A549 (cell line): ENCODE measurements at regions not wholly inside any gene's neighbourhood (a gene's known extent, or its start where the extent isn't known, plus 50 kb on each side); places are given as distances from the start of the nearest gene placed in this dataset.

Experiments used
- ATAC-seq, 2 experiments: fragments of 200-7000 bp in 1 of 2; fragments of >200 bp in 1 of 2; cut with Nextera tagmentation in 1 of 2; cut with Tn5 transposase in 1 of 2; 3 replicates each; pipeline versions ENCODE4 v1.8.0 to v1.9.1; 2018 to 2020; ENCODE audit warnings: mild to moderate bottlenecking in 1 of 2, moderate library complexity in 1 of 2
- CTCF ChIA-PET: fragments of 300-600 bp; sonication (Branson Sonifier 250); formaldehyde crosslinking; extraction: SDS; loops from one replicate; lab custom pipeline; 2021; ENCODE audit warnings: antibody characterized with exemption, inconsistent platforms; lab: Yijun Ruan, JAX
- POLR2A ChIA-PET: fragments of 350-600 bp; formaldehyde crosslinking; extraction: SDS; loops from one replicate; lab custom pipeline; 2021; ENCODE audit warnings: antibody characterized with exemption, inconsistent platforms; lab: Yijun Ruan, JAX
- DNase-seq, 2 experiments: peaks; one replicate each; pipeline versions ENCODE4 v3.0.0 to v3.0.0-alpha.2; 2011 to 2016; ENCODE audit warnings: low read depth in 1 of 2, low spot score in 1 of 2
- FAIRE-seq: peaks from 2 replicates; lab custom pipeline; 2011; peaks lifted over from hg19 to GRCh38; lab: Jason Lieb, UNC
- H3K27ac ChIP-seq, 2 experiments: fragments of >200 bp; sonication (Bioruptor Twin); formaldehyde crosslinking; 3 replicates each; pipeline ENCODE4 v1.5.1; 2016 to 2017
- H3K4me1 ChIP-seq: fragments of >200 bp; sonication (Bioruptor Twin); formaldehyde crosslinking; 3 replicates; pipeline ENCODE4 v1.6.1; 2016
- H3K4me2 ChIP-seq: fragments of >200 bp; sonication (Bioruptor Twin); formaldehyde crosslinking; 3 replicates; pipeline ENCODE4 v1.6.1; 2016
- H3K4me3 ChIP-seq: fragments of >200 bp; sonication (Bioruptor Twin); formaldehyde crosslinking; 3 replicates; pipeline ENCODE4 v1.5.1; 2016
- H3K9me3 ChIP-seq: fragments of >200 bp; sonication (Bioruptor Twin); formaldehyde crosslinking; 3 replicates; pipeline ENCODE4 v1.6.1; 2016
- CHD4 ChIP-seq: fragments of 200-600 bp; sonication (generic); IDR thresholded peaks from 2 replicates; pipeline ENCODE4 v1.6.1; 2016; ENCODE audit warnings: antibody characterized with exemption, mild to moderate bottlenecking, borderline replicate concordance
- EHF ChIP-seq: fragments of 250-450 bp; sonication (Bioruptor Pico); IDR thresholded peaks from 2 replicates; pipeline ENCODE4 v1.5.0; 2020; ENCODE audit warnings: mild to moderate bottlenecking
- FOSB ChIP-seq: fragments of 250-450 bp; sonication (Bioruptor Pico); IDR thresholded peaks from 2 replicates; pipeline ENCODE4 v1.5.0; 2020; ENCODE audit warnings: mild to moderate bottlenecking, moderate library complexity
- GATA3 ChIP-seq: IDR thresholded peaks from 2 replicates; pipeline ENCODE4 v1.6.1; 2012; ENCODE audit warnings: borderline replicate concordance
- HEYL ChIP-seq: fragments of 250-450 bp; sonication (Bioruptor Pico); IDR thresholded peaks from 2 replicates; pipeline ENCODE4 v1.8.0; 2021; ENCODE audit warnings: mild to moderate bottlenecking, moderate library complexity
- HOXB5 ChIP-seq: fragments of 250-450 bp; sonication (Bioruptor Pico); IDR thresholded peaks from 2 replicates; pipeline ENCODE4 v1.5.0; 2020; ENCODE audit warnings: mild to moderate bottlenecking, moderate library complexity
- JUN ChIP-seq, 2 experiments: fragments of >200 bp; sonication (Bioruptor Twin); formaldehyde crosslinking; IDR thresholded peaks; 2 replicates in 1 of 2; 3 replicates in 1 of 2; pipeline ENCODE4 v1.6.1; 2016 to 2017
- JUNB ChIP-seq: fragments of >200 bp; sonication (Bioruptor Twin); formaldehyde crosslinking; IDR thresholded peaks from 2 replicates; pipeline ENCODE4 v1.6.1; 2016
- KDM1A ChIP-seq: fragments of 200-600 bp; sonication (generic); IDR thresholded peaks from 2 replicates; pipeline ENCODE4 v1.6.1; 2016; ENCODE audit warnings: low read depth, mild to moderate bottlenecking
- KDM5A ChIP-seq: fragments of 200-600 bp; sonication (generic); IDR thresholded peaks from 2 replicates; pipeline ENCODE4 v1.6.1; 2016; ENCODE audit warnings: antibody characterized with exemption, mild to moderate bottlenecking
- MAFK ChIP-seq: fragments of 450-650 bp; IDR thresholded peaks from 2 replicates; pipeline ENCODE4 v1.6.1; 2014; ENCODE audit not compliant: partially characterized antibody
- NPAS2 ChIP-seq: fragments of 250-450 bp; sonication (Bioruptor Pico); IDR thresholded peaks from 2 replicates; pipeline ENCODE4 v1.8.0; 2022; ENCODE audit warnings: mild to moderate bottlenecking, moderate library complexity, borderline replicate concordance
- NR3C1 ChIP-seq: fragments of >200 bp; sonication (Bioruptor Twin); formaldehyde crosslinking; IDR thresholded peaks from 3 replicates; pipeline ENCODE4 v1.6.1; 2017
- RARB ChIP-seq: fragments of 250-450 bp; sonication (Bioruptor Pico); IDR thresholded peaks from 2 replicates; pipeline ENCODE4 v1.8.0; 2021; ENCODE audit warnings: mild to moderate bottlenecking, moderate library complexity
- RFX5 ChIP-seq: fragments of 450-650 bp; IDR thresholded peaks from 2 replicates; pipeline ENCODE4 v1.7.1; 2014; ENCODE audit warnings: antibody characterized with exemption, mild to moderate bottlenecking, moderate library complexity
- RNF2 ChIP-seq: fragments of 200-600 bp; sonication (generic); IDR thresholded peaks from 2 replicates; pipeline ENCODE4 v1.6.1; 2016; ENCODE audit warnings: low read depth, mild to moderate bottlenecking, antibody characterized with exemption, moderate library complexity, borderline replicate concordance
- TFCP2L1 ChIP-seq: fragments of 250-450 bp; sonication (Bioruptor Pico); IDR thresholded peaks from 2 replicates; pipeline ENCODE4 v1.5.0; 2021; ENCODE audit warnings: mild to moderate bottlenecking
- ZNF302 ChIP-seq: fragments of 250-450 bp; sonication (Bioruptor Pico); IDR thresholded peaks from 2 replicates; pipeline ENCODE4 v1.9.0; 2021; ENCODE audit warnings: inconsistent platforms, mild to moderate bottlenecking, moderate library complexity
- ZSCAN20 ChIP-seq: fragments of 250-450 bp; sonication (Bioruptor Pico); IDR thresholded peaks from 2 replicates; pipeline ENCODE4 v1.8.0; 2022; ENCODE audit warnings: mild to moderate bottlenecking, moderate library complexity
- WGBS: methylation state at CpG from one replicate; pipeline ENCODE4 v1.1.6; 2017; ENCODE audit errors: missing lambda C conversion rate; 5-methylcytosine and 5-hydroxymethylcytosine counted together
- TF ChIP-seq, protein P1 (sequence below): IDR thresholded peaks from 2 replicates; pipeline ENCODE4 v1.6.1; 2012
- TF ChIP-seq, protein P2 (sequence below): fragments of 250-450 bp; sonication (Bioruptor Pico); IDR thresholded peaks from 2 replicates; pipeline ENCODE4 v1.5.0; 2021; ENCODE audit warnings: mild to moderate bottlenecking, moderate library complexity, borderline replicate concordance
- TF ChIP-seq, protein P3 (sequence below): fragments of >200 bp; sonication (Bioruptor Twin); formaldehyde crosslinking; IDR thresholded peaks from 3 replicates; pipeline ENCODE4 v1.6.1; 2016
- TF ChIP-seq, protein P4 (sequence below): fragments of 150-350 bp; IDR thresholded peaks from 2 replicates; pipeline ENCODE4 v1.6.1; 2014; ENCODE audit warnings: low read depth, mild to moderate bottlenecking, low read length
- TF ChIP-seq, protein P5 (sequence below): IDR thresholded peaks from 2 replicates; pipeline ENCODE4 v1.6.1; 2012; ENCODE audit warnings: low read depth, borderline replicate concordance

DNA sequence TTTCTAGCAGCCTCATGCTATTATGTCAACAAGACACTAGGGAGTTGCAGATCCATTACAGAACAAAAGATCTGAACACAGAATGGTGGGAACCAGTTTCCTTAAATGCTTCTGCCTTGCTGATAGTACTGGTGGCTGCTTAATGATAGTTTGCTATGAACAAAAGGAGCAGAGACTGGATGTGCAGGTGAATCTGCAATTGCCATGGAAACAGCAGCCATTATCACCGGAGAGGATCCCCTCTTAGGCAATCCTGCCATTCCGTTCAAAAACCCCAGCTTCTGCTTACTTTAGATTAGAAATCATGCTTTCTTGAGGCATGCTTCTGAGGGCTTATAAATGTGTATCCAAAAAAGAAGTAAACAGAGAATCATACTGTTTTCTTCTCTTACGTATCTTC, 80.0 kb upstream of the PRKAR2B start:
- TF ChIP-seq JUNB (no peak), FOSB (no peak), RARB (CRISPR knock-in tag) (no peak), NR3C1 (no peak), NPAS2 (CRISPR knock-in tag) (no peak), JUN (IDR thresholded peaks at IDR 0.05) (no peak), KDM5A (no peak), RNF2 (no peak), HOXB5 (CRISPR knock-in tag) (no peak), CHD4 (no peak)
- TF ChIP-seq, protein P1, sequence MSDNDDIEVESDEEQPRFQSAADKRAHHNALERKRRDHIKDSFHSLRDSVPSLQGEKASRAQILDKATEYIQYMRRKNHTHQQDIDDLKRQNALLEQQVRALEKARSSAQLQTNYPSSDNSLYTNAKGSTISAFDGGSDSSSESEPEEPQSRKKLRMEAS: no peak
- TF ChIP-seq, protein P2, sequence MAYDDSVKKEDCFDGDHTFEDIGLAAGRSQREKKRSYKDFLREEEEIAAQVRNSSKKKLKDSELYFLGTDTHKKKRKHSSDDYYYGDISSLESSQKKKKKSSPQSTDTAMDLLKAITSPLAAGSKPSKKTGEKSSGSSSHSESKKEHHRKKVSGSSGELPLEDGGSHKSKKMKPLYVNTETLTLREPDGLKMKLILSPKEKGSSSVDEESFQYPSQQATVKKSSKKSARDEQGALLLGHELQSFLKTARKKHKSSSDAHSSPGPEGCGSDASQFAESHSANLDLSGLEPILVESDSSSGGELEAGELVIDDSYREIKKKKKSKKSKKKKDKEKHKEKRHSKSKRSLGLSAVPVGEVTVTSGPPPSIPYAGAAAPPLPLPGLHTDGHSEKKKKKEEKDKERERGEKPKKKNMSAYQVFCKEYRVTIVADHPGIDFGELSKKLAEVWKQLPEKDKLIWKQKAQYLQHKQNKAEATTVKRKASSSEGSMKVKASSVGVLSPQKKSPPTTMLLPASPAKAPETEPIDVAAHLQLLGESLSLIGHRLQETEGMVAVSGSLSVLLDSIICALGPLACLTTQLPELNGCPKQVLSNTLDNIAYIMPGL (CRISPR knock-in tag): no peak
- TF ChIP-seq, all 56 proteins: peak for 0
- Histone ChIP-seq H3K27ac (no peak overlapping the region), H3K9me3 (no peaks in the 10 kb centered on the region), H3K4me1 (no peaks in the 10 kb centered on the region), H3K4me3 (no peak overlapping the region), H3K4me2 (no peak overlapping the region)
- ATAC-seq (no peak), DNase-seq (no peak), FAIRE-seq (no peak)
- WGBS: 35% methylated on average over 3 of the region's 3 CpGs
- CTCF ChIA-PET: no interaction called here
- POLR2A ChIA-PET: no interaction called here

DNA sequence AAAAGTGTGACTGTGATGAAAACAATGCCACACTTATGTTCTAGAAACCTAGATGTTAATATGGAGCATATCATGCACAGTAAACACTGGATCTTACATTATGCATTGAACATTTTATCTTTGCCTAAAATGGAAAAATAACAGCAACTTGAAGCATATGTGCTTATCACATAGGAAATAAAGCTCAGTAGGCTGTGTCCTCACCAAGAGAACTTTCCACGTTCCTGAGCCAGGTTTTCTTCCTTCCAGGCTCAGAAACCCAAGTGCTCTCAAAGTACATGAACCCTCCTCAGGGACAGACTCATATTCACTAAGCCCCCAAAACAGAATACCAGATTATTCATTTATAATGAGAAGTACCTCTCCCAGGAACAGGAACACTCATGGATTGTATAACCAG, 79.4 kb upstream of the PRKAR2B start:
- WGBS: 12% methylated on average over 1 of the region's 1 CpG
- H3K4me3 ChIP-seq: no peak overlapping the region
- no peak overlapping the region for H3K4me2 ChIP-seq
- no peaks in the 10 kb centered on the region for H3K4me1 ChIP-seq
- TF ChIP-seq TFCP2L1 (CRISPR knock-in tag) (no peak), HOXB5 (CRISPR knock-in tag) (no peak), CHD4 (no peak), ZNF302 (CRISPR knock-in tag) (no peak), EHF (CRISPR knock-in tag) (no peak), GATA3 (no peak), KDM1A (no peak), JUNB (no peak), HEYL (no peak), RFX5 (no peak), MAFK (no peak), JUN (IDR thresholded peaks at IDR 0.05) (no peak), NPAS2 (CRISPR knock-in tag) (no peak), KDM5A (no peak), ZSCAN20 (CRISPR knock-in tag) (no peak)
- TF ChIP-seq, protein P3, sequence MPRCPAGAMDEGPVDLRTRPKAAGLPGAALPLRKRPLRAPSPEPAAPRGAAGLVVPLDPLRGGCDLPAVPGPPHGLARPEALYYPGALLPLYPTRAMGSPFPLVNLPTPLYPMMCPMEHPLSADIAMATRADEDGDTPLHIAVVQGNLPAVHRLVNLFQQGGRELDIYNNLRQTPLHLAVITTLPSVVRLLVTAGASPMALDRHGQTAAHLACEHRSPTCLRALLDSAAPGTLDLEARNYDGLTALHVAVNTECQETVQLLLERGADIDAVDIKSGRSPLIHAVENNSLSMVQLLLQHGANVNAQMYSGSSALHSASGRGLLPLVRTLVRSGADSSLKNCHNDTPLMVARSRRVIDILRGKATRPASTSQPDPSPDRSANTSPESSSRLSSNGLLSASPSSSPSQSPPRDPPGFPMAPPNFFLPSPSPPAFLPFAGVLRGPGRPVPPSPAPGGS: no peak
- TF ChIP-seq, protein P4, sequence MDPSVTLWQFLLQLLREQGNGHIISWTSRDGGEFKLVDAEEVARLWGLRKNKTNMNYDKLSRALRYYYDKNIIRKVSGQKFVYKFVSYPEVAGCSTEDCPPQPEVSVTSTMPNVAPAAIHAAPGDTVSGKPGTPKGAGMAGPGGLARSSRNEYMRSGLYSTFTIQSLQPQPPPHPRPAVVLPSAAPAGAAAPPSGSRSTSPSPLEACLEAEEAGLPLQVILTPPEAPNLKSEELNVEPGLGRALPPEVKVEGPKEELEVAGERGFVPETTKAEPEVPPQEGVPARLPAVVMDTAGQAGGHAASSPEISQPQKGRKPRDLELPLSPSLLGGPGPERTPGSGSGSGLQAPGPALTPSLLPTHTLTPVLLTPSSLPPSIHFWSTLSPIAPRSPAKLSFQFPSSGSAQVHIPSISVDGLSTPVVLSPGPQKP: no peak
- TF ChIP-seq, protein P5, sequence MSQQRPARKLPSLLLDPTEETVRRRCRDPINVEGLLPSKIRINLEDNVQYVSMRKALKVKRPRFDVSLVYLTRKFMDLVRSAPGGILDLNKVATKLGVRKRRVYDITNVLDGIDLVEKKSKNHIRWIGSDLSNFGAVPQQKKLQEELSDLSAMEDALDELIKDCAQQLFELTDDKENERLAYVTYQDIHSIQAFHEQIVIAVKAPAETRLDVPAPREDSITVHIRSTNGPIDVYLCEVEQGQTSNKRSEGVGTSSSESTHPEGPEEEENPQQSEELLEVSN: no peak
- FAIRE-seq (no peak), DNase-seq (no peak), ATAC-seq (no peak)
- CTCF ChIA-PET: no interaction called here
- no peaks in the 10 kb centered on the region for H3K9me3 ChIP-seq
- no peak overlapping the region for H3K27ac ChIP-seq
- POLR2A ChIA-PET: no interaction called here
